HPDE6-E6E7 (cell line): ENCODE measurements at regions not wholly inside any gene's neighbourhood (a gene's known extent, or its start where the extent isn't known, plus 50 kb on each side); places are given as distances from the start of the nearest gene placed in this dataset.

Experiments used
- DNase-seq: peaks from one replicate; pipeline ENCODE4 v3.0.0; 2011; ENCODE audit warnings: missing footprints; ENCODE audit errors: extremely low spot score

DNA sequence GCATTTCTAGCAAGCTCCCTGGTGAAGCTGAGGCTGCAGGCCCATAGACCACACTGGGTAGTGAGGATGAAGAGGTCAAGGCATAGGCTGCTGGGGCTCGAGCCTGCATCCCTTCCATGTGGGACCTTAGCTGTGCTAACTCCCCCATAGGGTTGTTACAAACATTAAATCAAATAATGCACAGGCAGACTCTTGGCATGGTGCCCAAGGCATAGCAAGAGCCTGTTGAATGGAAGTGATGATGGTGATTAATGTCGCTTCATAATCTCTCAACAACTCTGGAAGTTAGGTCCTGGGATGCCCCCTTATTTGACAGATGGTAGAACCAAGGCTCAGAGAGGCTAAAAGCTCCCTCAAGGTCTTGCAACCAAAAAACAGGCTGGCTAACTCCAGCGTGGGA, 283.9 kb upstream of the EEF2KMT start:
- no peak for DNase-seq

DNA sequence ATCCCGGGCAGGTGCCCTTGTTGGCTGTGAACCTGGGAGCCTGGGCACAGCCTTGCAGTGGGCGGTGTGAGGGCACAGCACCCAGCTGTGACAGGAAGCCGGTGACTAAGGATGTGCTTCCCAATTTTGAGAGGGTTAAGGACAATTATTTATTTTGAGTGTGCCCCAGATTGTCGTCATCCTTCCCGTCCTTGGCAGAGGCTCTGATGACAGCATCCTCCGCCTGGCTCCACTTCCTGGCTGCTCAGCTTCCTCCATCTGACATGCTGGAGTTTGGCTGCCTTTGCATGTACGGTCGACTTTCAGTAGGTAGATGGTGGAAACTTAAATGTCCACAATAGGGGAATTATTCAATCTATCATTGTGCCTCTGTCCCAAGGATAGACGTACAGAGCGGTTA, 282.4 kb upstream of the EEF2KMT start:
- DNase-seq = no peak

DNA sequence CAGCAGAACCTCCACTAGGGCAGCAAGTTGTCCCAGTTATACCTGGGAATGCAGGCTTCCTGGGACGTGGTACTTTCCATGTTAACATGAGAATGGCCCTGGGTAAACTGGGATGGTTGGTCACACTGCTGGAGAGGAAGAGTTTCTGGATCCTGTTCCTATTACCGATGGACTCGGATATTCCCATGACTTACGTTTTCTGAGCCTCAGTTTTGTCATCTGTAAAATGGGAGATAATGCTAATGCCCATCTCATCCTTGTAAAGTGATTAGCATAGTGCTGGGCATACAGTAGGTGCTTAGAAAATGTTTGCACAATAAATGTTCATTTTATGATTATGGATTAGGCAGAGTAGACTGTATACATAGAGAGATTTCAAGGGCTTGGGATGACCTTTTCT, 280.9 kb upstream of the EEF2KMT start:
- no peak for DNase-seq

DNA sequence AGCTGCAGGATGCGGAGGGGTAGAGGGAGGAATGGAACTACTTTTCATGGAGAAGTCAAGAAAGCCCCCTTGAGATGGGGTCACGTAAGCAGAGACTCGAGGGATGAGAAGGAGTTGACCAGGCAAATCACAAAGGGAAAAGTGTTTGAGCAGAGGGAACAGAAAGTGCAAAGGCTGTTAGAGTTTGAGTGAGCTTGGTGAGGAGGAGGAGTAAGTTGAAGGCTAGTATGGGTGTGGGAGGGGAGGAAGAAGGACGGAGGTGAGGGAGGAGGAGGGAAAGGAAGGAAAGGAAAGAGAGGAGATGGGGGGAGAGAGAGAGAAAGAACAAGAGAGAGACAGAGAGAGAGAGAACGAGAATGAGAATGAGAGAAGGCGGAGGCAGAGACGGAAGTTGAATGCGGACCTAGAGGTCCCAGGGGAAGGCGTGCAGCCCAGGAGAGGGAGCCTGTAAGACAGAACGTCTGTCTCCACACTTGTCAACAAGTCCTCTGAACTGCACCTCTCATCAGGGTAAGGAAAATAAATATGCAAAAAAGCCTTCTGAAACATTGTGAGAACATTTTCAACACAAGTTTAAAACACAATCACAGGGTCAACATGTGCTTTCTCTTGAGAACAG, 279.8 kb upstream of the EEF2KMT start:
- DNase-seq = no peak

DNA sequence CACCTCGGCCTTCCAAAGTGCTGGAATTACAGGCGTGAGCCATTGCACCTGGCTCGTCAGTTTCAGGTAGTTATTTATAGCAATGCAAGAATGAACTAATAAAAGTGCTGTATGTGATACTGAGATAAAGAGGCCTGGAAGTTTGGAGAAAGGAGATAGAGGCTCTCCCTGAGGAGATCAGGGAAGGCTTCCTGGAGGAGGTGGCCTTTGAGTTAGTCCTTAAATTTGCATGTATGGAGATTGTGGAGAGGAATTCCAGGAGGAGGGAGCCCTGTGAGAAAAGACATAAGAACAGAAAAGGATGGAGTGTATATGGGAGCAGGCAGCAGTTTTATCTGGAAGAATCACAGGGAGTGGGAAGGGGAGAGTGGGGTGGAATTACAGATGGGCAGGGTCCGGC, 276.6 kb upstream of the EEF2KMT start:
- no peak for DNase-seq

DNA sequence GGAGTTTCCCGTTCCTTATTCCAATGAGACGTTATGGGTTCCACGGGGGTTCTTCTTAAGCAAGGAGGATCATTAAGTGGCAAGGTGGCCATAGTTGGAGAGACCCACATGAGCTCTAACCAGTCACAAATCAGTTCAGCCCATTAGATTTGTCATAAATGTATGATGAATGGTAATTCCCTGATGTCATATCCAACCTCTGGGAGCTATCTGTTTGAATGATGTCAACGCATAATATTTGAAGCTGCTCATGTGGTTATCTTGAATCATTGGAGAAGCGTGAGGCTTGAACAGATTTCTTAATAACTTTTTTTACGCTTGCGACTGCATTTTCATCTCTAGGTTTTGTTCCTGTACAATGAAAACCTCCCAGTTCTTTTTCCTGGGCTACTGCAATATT, 270.4 kb upstream of the EEF2KMT start:
- no peak for DNase-seq

DNA sequence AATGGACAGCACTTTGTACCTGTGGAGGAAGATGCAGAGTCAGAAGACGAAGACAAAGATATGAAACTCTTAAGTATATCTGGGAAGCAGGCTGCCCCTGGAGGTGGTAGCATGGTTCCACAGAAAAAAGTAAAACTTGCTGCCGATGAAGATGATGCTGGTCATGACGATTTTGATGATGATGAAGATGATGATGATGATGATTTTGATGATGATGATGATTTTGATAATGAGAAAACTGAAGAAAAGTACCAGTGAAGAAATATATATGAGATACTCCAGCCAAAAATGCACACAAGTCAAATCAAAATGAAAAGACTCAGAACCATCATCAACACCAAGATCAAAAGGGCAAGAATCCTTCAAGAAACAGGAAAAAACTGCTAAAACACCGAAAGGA, 268.5 kb upstream of the EEF2KMT start:
- DNase-seq = no peak

DNA sequence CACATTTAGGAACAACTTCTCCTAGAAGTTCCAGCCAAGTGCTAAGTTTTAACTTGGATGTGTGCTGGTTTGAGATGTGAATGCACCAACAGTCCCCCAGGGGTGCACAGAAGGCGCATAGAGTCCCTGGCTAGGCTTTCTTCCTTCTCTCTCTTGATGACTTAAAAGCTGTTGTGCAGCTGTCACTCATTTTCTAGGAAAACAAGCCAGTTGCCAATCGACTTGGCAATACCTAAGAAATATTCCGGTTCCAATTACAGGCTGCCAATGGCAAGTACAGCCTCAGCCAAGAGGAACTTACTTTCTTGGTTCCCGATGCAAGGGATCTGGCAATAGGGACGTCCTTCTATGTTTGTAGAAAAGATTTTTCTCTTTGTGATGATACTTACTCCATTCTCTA, 266.6 kb upstream of the EEF2KMT start:
- no peak for DNase-seq

DNA sequence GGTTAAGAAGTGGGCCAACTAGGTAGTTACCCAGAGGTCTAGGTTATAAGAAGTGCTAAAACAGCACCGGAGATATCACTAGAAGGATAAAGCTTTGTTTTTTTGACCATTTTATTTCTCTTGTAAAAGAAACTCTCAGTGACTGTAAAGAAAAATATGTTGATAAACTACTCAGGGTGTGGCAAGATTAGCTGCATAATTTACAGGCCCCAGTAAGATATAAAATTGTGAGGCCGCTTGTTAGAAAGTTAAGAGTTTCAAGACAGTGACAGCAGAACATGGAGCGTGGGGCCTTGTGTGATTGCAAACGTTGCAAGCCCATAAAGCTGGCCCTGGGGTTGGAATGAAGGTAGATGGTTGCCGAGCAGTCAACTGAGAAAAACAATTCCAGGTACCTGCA, 263.7 kb upstream of the EEF2KMT start:
- DNase-seq = no peak

DNA sequence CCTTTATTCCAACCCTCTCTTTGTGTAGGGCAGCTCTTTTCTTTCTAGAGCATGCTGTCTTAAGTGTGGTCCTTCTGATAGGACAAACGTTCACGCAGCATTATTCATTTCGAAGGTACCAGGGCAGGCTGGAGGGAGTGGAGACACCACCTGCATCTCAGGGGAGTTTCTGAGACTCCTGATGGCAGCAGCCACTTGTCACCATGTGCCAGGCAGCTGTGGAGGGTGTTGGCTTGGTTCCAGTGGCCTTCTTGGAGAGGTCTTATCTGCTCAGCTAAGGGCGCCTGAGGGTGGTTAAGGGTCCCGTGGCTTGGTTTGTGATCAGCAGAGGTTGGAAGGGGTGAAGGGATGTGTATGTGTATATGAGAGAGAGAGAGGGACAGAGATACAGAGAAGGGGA, 257.1 kb upstream of the EEF2KMT start:
- DNase-seq = no peak

DNA sequence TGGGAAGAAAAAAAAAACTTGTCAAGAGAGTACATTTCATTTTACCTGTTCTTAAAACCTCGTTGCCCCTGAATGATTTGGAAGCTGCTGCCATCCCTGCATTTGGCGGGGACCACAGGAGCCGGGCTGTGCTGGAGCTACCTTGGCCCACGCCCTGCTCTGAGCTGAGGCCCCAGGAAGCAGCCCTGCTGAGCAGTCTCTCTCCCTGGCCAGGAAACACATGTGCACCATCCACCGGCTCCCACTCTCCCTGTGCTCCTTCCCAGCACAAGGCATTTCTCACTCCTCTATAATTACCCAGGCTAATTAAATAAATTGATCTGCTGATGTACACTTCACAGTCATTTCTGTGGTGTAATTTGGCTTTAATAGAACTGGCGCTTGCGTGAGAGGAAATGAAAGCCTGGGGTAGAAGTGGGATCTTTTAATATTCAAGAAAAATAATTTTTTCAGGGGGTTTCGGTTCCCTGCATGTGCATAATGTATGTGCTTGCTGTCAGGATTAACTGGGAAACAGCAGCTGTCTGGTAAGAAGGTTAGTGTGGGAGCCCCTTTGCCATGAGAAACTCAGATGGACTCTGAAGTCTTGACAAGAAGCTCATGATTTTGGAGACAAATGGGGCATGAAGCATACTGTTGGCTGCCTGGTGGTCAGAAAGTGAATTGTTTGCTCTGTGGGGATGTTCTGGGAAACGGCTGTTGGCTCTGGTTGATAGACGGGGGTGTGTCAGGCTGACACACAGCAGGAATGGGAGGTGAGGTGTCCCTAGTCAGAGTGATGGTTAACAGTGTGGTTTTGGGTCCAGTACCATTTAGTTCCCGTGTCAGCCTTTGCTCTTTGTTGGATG, 252.3 kb upstream of the EEF2KMT start:
- no peak for DNase-seq

DNA sequence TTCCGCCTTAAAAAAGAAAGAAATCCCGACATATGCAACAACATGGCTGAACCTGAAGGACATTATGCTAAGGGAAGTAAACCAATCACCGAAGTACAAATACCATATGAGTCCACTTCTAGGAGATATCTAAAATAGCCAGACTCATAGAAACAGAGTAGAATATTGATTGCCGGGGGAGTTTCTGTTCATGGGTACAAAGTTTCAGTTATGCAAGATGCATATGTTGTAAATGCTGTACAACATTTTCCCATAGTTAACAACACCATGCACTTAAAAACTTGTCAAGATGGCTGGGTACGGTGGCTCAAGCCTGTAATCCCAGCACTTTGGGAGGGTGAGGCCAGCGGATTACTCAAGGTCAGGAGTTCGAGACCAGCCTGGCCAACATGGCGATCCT, 251.5 kb upstream of the EEF2KMT start:
- DNase-seq = no peak

DNA sequence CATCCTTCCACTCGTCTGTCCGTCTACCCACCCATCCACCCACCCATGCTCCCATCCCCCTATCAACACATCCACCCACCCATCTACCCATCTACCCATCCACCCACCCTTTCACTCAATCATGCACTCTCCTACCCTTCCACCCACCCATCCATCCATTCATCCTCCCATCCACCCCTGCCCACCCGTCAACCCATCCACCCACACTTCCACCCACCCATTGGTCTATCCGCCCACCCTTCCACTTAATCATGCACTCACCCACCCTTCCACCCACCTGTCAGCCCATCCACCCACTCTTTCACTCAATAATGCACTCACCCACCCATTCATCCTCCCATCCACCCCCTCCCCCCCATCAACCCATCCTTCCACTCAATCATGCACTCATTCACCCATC, 250.0 kb upstream of the EEF2KMT start:
- DNase-seq = no peak

DNA sequence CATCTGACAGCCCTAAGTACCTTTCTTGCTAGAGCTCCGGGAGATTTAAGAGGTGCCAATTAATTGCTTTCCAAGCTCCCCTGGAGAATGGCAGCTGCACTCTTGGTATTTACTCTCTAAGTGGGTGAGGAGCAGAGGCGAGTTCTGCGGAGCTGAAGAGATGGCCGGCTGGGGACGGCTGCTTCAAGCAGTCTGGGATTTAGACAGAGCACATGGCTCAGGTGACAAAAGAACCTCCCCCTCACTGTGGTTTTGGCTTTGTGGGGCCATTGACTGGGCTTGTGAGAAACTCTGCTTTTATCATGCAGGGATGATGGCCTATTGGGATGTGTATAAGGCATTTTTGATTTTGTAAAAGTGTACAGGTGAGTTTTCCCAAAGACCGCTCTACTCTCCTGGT, 239.3 kb upstream of the EEF2KMT start:
- no peak for DNase-seq

DNA sequence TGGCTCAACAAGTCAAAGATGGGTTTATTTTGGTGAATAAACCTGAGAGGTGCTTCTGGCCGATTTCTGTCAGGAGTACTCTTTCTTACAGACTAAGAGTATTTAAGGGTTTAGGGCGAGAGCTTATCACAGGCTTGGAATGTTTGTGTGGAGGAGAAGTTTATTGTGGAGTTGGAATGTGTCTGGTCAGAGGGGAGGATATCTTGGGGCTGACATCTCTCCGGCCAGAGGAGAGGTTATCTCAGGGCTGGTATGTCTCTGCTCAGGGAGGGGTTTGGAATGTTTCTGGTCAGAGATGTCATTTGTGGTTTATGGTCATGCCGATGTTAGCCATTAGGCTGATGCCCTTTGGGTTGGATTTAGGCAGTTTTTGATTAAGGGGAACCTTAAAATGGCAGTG, 236.4 kb upstream of the EEF2KMT start:
- no peak for DNase-seq

DNA sequence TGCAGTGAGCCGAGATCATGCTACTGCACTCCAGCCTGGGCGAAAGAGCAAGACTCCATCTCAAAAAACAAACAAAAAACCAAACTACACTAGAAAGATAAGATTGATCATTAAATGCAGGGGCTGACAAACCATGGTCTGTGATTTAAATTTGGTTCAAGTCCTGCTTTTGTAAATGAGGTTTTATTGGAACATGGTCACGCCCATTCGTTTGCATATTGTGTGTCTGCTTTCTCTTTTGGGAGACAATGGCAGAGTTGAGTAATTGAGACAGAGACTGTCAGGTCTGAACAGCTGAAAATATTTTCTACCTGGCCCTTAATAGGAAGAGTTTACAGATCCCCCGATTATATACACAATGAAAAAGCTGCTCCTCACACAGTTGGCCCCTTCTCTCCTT, 235.5 kb upstream of the EEF2KMT start:
- DNase-seq = no peak

DNA sequence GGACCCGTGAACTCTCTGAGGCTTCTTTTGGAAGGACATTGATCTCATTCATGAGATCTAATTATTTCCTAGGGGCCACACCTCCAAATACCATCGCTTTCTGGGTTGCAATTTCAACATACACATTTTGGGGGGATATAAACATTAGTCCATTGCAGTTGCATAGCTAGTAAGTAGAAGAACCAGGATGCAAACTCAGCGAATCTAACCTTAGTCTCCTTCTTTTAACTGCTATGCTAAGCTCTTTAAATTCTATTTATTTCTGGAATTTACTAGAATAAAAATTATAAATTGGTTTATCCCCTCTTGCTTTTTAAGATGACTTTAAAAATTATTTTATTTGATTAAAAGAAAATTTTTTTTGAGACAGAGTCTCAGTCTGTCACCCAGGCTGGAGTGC, 232.5 kb upstream of the EEF2KMT start:
- no peak for DNase-seq

DNA sequence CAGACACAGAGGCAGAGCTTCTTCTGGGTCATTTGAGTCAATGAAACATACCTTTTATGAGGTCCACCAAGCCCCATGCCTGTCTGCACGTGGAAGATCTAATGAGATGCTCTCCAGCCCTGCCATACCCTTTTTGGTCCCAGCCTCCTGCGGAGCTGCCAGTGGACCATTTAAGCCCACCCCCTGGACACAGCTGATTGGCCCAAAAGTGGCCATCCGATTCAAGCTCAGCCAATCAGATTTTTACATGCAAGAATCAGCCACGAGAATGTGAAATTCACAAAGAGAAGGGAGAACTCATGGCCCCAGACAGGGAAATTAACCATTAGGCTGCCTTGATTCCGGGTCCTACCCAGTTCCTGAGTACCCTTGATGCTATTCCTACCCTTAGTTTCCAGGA, 231.0 kb upstream of the EEF2KMT start:
- DNase-seq = no peak

DNA sequence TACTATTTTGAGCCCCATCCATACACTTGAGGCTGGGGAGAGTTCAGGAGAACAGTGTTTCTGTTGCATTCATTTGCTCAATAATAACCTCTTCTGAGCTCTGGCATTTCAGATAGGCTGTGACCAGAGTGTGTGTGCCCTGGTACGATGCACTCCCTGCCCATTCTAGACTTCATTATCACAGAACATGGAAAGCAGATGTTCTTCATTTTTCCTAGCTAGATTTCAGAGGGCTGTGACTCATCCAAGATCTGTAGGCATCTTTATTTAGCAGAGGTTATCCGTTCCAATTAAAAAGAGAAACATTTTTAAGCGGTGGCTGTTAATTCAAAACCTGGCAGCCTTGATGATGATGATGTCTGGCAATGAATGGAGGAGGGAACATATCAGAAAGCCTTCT, 228.8 kb upstream of the EEF2KMT start:
- no peak for DNase-seq

DNA sequence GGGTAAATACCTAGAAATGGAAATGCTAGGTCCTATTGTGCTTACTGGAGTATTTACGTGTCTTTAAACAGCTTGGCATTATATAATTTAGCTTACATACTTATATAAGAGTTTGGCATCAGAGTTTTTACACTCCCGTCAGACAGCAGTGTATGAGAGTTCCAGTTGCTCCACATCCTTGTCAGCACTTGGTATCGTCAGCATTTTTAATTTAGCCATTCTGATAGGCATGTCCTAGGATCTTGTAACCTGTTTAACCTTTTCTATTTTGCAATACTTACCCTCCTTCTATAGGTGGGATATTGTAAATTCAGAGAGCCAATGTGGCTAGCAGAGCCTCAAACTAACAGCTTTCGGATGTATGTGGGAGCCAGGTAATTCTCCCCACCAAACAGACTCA, 228.3 kb upstream of the EEF2KMT start:
- DNase-seq = no peak

DNA sequence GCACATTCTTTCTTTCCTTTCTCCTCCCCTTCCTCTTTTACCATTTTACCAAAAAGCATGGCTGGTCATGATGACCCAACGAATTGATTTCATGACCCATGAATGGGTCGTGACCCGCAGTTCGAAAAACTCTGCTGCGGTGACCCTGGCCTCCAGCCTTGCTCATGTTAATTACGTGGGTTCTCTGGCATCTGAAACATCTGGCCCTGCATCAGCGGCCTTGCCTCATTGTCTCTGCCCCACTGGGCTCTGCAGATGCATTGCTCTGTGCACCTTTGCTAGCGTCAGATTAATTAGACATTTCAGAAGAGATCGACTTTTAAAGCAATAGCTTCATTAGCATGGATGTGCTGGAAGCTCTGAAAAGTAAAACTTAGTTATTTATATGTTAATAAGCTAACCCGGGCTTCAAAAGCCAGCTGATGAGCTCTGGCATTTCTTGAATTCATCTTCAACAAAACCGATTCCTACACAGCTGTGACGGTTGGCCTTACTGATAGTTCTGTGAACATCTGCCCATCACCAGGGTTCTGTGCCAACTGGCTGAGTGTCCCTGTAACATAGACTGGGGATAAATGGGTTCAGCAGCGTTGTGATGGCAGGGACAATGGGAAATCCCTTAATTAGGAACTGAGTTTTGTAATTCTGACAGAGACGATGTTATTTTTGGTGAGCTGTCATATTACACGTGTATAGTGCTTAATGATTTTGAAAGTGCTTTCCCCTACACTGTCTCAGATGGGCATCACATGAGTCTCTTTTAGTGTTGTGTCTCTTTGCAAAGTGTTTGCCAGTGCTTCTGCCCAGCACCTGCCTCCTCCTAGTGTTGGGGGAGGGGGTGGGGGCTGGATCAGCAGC, 225.9 kb upstream of the EEF2KMT start:
- no peak for DNase-seq

DNA sequence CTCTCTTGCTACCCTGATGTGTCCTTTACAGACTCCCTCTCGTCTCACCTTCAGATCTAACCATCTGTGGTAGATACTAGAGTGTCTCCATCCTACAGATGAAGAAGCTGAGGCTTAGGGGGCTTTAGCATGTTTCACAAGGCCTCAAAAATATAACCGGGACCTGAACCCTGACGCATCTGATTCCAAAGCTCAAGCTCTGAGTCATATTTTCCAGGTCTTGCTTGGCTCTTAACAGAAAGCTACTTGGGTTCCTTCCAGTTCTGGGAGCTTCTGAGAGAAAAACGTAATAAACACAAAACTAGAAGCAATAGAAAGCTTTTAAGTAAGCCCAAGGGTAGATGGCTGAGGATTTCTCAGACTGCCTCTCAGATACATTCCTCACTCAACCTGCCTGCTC, 224.3 kb upstream of the EEF2KMT start:
- DNase-seq = no peak

DNA sequence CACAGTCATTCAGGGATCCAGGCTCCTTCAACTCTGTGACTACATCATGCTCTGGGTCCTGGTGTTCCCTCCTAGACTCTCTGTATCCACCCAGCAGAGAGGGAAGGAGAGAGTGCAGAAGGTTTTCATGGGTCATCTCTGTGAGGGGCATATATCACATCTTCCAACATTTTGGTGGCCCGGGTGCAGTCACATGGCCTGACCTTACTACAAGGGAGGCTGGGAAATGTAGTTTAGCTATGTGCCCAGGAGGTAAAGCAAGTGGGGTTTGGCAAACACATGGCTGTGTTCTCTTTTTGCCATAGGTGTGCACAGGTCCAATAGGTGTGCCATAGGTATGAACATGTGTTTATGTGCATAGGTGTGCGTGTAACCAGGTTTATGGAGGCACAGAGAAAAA, 222.2 kb upstream of the EEF2KMT start:
- no peak for DNase-seq
